GM12864 (cell line): ENCODE measurements at regions not wholly inside any gene's neighbourhood (a gene's known extent, or its start where the extent isn't known, plus 50 kb on each side); places are given as distances from the start of the nearest gene placed in this dataset.
"Not testable (repeated sequence)": the region's sequence is repeated elsewhere in the genome, so short reads cannot be mapped to it uniquely, and the experiment has no call there.

Experiments used
- DNase-seq: peaks from one replicate; pipeline ENCODE4 v3.0.0-alpha.2; 2011; ENCODE audit warnings: low read depth
- H3K4me3 ChIP-seq: 2 replicates; pipeline ENCODE4 v1.5.1; 2011; ENCODE audit warnings: mild to moderate bottlenecking, low read depth, low read length, control low read depth
- TF ChIP-seq, protein P1 (sequence below): IDR thresholded peaks from 2 replicates; pipeline ENCODE4 v1.5.1; 2011; ENCODE audit warnings: low read depth, mild to moderate bottlenecking, moderate library complexity, low read length, control low read depth, inconsistent platforms; ENCODE audit errors: missing control alignments

DNA sequence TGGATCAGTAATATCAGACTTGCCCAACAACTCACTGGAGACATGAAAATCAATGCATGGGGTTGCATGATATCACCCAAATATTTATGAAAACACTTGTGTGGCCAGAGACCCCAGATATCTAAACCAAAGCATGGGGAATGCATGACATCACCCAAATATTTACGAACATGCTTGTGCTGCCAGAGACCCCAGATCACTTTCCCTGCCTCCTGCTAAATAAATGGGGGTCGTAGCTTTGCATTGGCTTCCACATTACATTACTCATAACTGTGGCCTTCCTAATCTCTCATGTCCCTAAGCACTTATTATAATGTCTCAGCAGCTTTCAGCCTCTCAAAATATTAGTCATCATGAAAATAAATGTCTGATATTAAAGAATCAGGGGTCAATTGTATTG, 838.0 kb upstream of the DEFB115 start:
- DNase-seq = no peak
- TF ChIP-seq, protein P1, sequence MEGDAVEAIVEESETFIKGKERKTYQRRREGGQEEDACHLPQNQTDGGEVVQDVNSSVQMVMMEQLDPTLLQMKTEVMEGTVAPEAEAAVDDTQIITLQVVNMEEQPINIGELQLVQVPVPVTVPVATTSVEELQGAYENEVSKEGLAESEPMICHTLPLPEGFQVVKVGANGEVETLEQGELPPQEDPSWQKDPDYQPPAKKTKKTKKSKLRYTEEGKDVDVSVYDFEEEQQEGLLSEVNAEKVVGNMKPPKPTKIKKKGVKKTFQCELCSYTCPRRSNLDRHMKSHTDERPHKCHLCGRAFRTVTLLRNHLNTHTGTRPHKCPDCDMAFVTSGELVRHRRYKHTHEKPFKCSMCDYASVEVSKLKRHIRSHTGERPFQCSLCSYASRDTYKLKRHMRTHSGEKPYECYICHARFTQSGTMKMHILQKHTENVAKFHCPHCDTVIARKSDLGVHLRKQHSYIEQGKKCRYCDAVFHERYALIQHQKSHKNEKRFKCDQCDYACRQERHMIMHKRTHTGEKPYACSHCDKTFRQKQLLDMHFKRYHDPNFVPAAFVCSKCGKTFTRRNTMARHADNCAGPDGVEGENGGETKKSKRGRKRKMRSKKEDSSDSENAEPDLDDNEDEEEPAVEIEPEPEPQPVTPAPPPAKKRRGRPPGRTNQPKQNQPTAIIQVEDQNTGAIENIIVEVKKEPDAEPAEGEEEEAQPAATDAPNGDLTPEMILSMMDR = no peak
- H3K4me3 ChIP-seq = no peak overlapping the region

- DNase-seq, H3K4me3 ChIP-seq: not testable (repeated sequence)
These were observed 837.5 kb upstream of the DEFB115 start for GRCh38 chr20:30419871-30420420.
